Liver (tissue), 3 donors: ENCODE measurements at regions not wholly inside any gene's neighbourhood (a gene's known extent, or its start where the extent isn't known, plus 50 kb on each side); places are given as distances from the start of the nearest gene placed in this dataset.

Experiments
- JUND ChIP-seq, 2 donors: IDR thresholded peaks; 2 replicates each; pipeline ENCODE4 v1.6.1; 2016; ENCODE audit warnings: antibody characterized with exemption in 2 of 2
- SP1 ChIP-seq: IDR thresholded peaks from 2 replicates; pipeline ENCODE4 v1.6.1; 2018; ENCODE audit warnings: antibody characterized with exemption, mild to moderate bottlenecking
- TAF1 ChIP-seq: conservative IDR thresholded peaks from 2 replicates; pipeline ENCODE4 v1.6.1; 2016; ENCODE audit warnings: antibody characterized with exemption, mild to moderate bottlenecking
- TF ChIP-seq, protein P1 (sequence below): fragments of 150-350 bp; IDR thresholded peaks from 2 replicates; pipeline ENCODE4 v1.5.1; 2017; ENCODE audit warnings: improper control_type of control experiment, low read depth, low read length; ENCODE audit not compliant: missing input control
- TF ChIP-seq, protein P2 (sequence below): IDR thresholded peaks from 2 replicates; pipeline ENCODE4 v1.6.1; 2016; ENCODE audit warnings: antibody characterized with exemption
- TF ChIP-seq, protein P3 (sequence below): IDR thresholded peaks from 2 replicates; pipeline ENCODE4 v1.6.1; 2016; ENCODE audit warnings: antibody characterized with exemption
- donor health status: healthy.
- donor health status: healthy.

DNA sequence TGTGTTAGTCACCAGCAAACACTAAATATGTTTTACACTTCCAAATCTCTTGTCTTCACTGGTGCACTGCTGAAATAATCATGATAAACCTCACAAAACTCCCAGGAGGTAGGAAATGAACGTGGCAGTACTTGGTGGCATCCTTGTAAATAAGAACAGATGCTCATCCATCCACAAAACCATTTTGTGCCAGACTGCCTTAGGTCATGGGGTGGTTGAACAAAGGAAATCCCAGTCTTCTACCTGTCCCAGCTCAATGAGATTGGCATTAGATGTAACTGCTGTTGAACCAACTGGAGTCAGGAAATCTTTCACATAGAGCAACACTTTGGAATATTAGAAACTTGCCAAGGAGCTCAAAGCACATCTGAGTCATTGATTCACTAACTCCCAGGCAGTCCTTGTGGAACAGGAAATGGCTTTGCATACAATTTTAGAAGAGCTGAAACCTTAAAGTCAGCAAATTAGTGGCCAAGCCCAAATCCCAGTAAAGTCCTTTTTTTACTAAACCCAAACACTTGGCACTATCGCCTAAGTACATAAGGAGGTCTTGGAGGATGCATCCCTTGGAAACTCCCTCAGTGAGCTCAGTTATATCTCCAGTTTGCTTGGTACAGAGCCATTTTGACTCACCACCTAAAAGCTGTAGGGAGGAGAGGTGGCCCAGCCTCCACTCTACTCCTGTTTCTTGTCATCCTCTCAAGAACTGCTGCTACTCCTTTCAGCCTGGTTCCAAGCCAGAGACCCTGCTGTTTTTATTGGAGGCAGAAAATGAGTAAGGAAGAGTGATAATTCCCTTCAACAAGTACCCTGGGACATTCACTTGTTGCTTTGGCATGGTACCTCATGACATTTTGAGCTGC is 208.0 kb downstream of the NOVA1 start:
- TF ChIP-seq, protein P1, sequence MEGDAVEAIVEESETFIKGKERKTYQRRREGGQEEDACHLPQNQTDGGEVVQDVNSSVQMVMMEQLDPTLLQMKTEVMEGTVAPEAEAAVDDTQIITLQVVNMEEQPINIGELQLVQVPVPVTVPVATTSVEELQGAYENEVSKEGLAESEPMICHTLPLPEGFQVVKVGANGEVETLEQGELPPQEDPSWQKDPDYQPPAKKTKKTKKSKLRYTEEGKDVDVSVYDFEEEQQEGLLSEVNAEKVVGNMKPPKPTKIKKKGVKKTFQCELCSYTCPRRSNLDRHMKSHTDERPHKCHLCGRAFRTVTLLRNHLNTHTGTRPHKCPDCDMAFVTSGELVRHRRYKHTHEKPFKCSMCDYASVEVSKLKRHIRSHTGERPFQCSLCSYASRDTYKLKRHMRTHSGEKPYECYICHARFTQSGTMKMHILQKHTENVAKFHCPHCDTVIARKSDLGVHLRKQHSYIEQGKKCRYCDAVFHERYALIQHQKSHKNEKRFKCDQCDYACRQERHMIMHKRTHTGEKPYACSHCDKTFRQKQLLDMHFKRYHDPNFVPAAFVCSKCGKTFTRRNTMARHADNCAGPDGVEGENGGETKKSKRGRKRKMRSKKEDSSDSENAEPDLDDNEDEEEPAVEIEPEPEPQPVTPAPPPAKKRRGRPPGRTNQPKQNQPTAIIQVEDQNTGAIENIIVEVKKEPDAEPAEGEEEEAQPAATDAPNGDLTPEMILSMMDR, result no peak
- TF ChIP-seq, protein P2, sequence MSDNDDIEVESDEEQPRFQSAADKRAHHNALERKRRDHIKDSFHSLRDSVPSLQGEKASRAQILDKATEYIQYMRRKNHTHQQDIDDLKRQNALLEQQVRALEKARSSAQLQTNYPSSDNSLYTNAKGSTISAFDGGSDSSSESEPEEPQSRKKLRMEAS, result no peak
- TF ChIP-seq, protein P3, sequence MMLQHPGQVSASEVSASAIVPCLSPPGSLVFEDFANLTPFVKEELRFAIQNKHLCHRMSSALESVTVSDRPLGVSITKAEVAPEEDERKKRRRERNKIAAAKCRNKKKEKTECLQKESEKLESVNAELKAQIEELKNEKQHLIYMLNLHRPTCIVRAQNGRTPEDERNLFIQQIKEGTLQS, result no peak
- TF ChIP-seq SP1 (no peak), TAF1 (no peak), JUND (IDR thresholded peaks at IDR 0.05) (no peak)
